ENCODE measurements at regions not wholly inside any gene's neighbourhood (a gene's known extent, or its start where the extent isn't known, plus 50 kb on each side); places are given as distances from the start of the nearest gene placed in this dataset.

DNA sequence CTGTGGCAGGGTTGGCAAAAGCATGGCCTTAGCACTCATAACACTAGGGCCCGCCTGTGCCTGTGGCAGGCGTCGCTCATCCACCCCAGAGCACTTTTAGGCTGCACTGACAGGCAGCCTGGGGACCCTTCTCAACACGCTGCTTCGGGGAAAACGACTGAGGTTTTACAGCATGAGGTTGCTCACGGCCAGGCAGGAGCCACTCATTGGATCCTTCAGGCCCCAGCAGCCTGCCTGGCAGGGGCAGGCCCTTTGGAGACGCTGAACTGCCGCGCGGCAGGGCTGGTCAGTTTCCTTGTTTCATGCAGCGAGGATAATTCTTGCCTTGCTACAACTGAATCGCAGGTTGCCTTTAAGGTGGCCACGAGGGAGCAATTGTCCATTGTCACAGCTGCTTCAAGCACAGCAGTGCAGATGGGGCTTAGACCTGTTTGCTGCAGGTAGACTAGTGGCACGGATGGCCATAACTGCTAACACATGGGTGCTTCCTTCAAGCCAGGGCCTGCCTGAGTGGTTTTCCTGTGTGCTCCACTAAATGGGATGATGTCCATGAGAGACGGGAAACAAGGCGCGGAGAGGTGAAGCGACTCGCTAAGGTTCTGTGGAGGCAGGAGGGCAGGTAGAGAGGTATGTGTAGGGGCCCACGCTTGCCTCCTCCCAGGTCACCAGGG, 49.9 kb upstream of the HS6ST1 start:
- Histone ChIP-seq H3K27ac (ENCODE audit: low read depth, low read length, severe bottlenecking) (no peak overlapping the region), H3K4me3 (ENCODE audit: extremely low read depth, insufficient read depth, low read length, poor library complexity, severe bottlenecking) (no peak overlapping the region), H3K4me1 (ENCODE audit: control insufficient read depth, insufficient read depth, low read length, poor library complexity, severe bottlenecking) (peaks cover 28% of the 10 kb centered on the region), H3K9me3 (ENCODE audit: control insufficient read depth, low read length) (no peaks in the 10 kb centered on the region), H3K36me3 (ENCODE audit: control insufficient read depth, insufficient read depth, low read length) (no peaks in the 10 kb centered on the region)
- 93 to 95% methylated on average over 20 to 21 of the region's 21 CpGs for WGBS, 2 experiments (ENCODE audit: insufficient coverage in 2 of 2)

DNA sequence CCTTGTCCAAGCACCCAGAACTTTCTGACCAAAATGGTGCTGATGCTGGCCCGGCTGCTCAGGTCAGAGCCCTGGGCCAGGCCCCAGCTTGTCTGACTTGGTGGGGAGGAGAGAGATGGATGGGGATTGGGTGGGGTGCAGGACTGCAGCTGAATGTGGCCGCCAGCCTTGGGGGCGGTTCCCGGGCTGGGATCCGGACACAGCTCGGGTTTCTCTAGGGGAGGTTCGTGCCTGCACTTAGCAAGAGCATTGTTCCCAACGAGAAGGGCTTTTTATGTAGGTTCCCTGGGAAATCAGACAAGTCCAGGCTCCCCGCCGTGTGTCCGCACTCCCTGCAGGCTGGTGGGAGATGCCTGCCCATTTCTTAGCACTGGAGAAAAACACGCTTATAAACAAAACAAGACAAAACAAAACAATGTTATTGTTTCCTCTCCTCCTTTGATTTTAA, 50.5 kb upstream of the HS6ST1 start:
- peak overlapping the region; percentile 82 for H3K27ac ChIP-seq (ENCODE audit: low read depth, low read length, severe bottlenecking)
- H3K36me3 ChIP-seq (ENCODE audit: control insufficient read depth, insufficient read depth, low read length), result no peaks in the 10 kb centered on the region
- WGBS, 2 experiments (ENCODE audit: insufficient coverage in 2 of 2), result 57 to 65% methylated on average over 8 to 12 of the region's 12 CpGs
- H3K4me3 ChIP-seq (ENCODE audit: extremely low read depth, insufficient read depth, low read length, poor library complexity, severe bottlenecking), result no peak overlapping the region
- H3K4me1 ChIP-seq (ENCODE audit: control insufficient read depth, insufficient read depth, low read length, poor library complexity, severe bottlenecking), result peaks cover 28% of the 10 kb centered on the region
- H3K9me3 ChIP-seq (ENCODE audit: control insufficient read depth, low read length), result no peaks in the 10 kb centered on the region

DNA sequence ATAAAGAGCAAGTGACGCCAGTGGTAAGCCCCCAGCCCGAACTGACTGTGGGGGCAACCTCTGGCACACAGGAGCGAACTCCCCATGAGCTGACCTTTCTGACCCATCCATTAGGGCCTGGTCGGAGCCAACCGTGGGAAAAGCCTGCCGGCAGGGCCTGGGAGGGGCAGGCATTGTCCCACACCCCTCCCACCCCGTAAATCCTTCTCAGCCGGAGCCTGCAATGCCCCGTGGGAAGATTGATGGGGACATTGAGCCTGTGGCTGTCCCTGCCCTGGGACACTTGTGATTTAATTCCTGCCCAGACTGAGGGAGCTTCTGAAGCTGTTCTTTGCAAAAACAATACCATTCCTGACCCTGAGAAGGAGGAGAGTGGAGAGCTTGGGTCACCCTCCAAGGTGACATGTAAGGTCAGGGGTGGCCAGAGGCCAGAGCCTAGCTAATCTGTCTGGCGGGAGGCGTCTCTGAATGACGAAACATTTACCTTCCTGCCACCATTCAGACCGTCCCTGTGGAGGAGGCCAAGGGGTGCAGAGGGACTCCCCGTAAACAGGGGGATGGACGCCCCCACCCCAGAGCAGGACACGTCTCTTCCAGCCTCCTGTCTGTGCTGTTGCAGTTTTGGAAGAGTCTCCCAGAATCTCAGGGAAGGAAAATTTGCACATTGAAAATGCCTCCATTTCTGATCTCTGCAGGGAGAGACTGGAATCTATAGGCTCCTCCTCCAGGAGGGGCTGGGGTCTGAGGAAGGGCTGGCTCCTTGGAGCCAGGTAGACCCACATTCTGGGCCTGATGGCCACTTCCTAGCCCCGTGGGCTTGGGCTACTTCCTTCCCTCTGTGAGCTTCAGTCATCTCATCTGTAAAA, 51.2 kb upstream of the HS6ST1 start:
- 76 to 89% methylated on average over 9 to 12 of the region's 17 CpGs for WGBS, 2 experiments (ENCODE audit: insufficient coverage in 2 of 2)
- Histone ChIP-seq H3K9me3 (ENCODE audit: control insufficient read depth, low read length) (no peaks in the 10 kb centered on the region), H3K4me3 (ENCODE audit: extremely low read depth, insufficient read depth, low read length, poor library complexity, severe bottlenecking) (no peak overlapping the region), H3K36me3 (ENCODE audit: control insufficient read depth, insufficient read depth, low read length) (no peaks in the 10 kb centered on the region), H3K4me1 (ENCODE audit: control insufficient read depth, insufficient read depth, low read length, poor library complexity, severe bottlenecking) (peaks cover 29% of the 10 kb centered on the region), H3K27ac (ENCODE audit: low read depth, low read length, severe bottlenecking) (peak overlapping the region; percentile 82)

DNA sequence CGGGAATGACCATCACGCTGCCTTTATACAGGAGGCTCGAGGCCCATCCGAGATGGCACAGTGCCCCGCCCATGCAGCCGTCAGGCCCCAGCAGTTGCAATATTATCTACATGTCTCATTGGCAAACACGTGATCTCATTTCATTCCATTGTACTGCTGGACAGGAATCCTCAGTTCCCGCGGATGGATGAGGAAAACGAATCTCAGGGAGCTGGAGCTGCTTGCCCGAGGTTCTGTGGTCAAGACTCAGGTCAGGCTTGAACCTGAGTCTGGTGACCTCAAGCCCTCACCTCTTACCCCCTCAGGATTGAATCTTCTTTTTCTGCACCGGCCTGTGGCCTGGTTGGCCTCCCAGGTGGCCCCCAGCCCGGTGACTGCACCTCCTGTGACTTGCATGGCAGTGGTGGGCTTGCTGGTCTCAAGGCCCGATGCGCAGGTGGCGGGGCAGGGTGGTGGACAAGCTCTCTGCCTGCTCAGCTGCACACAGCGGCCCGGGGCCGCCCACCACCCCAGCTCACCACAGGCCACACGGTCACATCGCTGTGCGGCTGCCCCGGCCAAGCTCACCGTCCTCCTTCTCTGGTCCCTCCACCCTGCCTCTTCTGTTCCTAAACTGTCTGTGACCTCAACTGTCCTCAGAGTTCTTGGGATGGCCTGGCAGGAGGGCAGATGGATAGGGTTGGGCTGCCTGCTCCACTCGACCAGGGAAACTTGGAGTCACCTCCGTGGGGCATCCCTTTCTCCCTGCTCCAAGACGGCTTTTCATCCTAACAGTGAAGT, 52.0 kb upstream of the HS6ST1 start:
- Histone ChIP-seq H3K4me3 (ENCODE audit: extremely low read depth, insufficient read depth, low read length, poor library complexity, severe bottlenecking) (no peak overlapping the region), H3K36me3 (ENCODE audit: control insufficient read depth, insufficient read depth, low read length) (no peaks in the 10 kb centered on the region), H3K4me1 (ENCODE audit: control insufficient read depth, insufficient read depth, low read length, poor library complexity, severe bottlenecking) (peaks cover 33% of the 10 kb centered on the region), H3K27ac (ENCODE audit: low read depth, low read length, severe bottlenecking) (peak overlapping the region; percentile 82), H3K9me3 (ENCODE audit: control insufficient read depth, low read length) (no peaks in the 10 kb centered on the region)
- WGBS, 2 experiments (ENCODE audit: insufficient coverage in 2 of 2), result 90% methylated on average over 16 to 21 of the region's 27 CpGs

DNA sequence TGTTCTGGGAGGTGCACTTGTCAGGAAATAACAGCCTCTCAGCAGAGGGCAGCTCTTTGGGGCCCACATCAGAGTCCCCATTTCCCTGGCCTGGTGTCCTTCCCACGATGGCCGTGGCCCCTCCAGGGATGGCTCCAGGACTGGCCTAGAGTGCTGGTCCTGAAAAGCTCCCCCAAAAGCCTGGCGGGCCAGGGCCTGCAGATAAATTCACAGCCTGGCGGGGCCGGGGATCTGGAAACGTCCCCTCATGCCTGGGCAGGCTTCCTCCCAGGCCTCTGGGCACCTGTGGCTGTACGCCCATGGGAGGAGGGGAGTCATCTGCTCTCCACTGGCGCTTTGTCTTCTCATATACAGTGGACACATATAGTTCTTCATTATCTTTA, 52.6 kb upstream of the HS6ST1 start:
- Histone ChIP-seq H3K4me3 (ENCODE audit: extremely low read depth, insufficient read depth, low read length, poor library complexity, severe bottlenecking) (no peak overlapping the region), H3K9me3 (ENCODE audit: control insufficient read depth, low read length) (no peaks in the 10 kb centered on the region), H3K36me3 (ENCODE audit: control insufficient read depth, insufficient read depth, low read length) (no peaks in the 10 kb centered on the region), H3K27ac (ENCODE audit: low read depth, low read length, severe bottlenecking) (no peak overlapping the region), H3K4me1 (ENCODE audit: control insufficient read depth, insufficient read depth, low read length, poor library complexity, severe bottlenecking) (peaks cover 33% of the 10 kb centered on the region)
- WGBS, 2 experiments (ENCODE audit: insufficient coverage in 2 of 2), result 84 to 94% methylated on average over 6 of the region's 8 CpGs

DNA sequence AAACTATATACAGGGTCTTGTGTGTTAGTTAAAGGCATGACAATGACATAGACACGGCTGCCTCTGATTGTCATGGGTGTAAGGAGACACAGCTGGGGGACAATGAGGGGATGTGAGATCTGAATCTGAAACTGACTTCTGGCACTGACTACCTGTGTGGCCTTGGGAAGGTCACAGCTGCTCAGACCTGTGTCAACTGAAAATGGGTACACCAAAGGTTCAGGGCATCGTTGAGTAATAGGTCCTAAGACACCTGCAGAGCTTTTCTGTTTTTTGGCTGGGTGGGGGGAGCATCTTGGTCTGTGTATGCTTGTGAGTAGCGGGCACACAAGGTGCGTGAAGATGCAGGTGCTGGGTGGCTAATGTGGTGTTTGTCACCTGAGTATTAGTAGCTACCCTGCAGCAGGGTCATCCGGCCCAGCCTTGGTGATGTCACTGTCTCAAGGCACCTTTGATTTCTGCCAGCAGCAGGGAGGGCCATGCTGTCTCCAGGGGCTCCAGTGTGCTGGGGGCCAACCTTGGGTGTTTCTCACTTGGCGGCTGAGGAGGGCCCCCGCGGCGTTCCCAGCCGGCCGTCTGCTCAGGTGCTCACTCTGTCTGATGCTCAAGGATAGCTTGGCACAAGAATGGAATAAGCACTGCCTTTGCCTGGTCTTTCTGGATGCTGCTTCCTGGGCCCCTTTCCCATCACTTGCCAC, 53.1 kb upstream of the HS6ST1 start:
- no peak overlapping the region for H3K27ac ChIP-seq (ENCODE audit: low read depth, low read length, severe bottlenecking)

DNA sequence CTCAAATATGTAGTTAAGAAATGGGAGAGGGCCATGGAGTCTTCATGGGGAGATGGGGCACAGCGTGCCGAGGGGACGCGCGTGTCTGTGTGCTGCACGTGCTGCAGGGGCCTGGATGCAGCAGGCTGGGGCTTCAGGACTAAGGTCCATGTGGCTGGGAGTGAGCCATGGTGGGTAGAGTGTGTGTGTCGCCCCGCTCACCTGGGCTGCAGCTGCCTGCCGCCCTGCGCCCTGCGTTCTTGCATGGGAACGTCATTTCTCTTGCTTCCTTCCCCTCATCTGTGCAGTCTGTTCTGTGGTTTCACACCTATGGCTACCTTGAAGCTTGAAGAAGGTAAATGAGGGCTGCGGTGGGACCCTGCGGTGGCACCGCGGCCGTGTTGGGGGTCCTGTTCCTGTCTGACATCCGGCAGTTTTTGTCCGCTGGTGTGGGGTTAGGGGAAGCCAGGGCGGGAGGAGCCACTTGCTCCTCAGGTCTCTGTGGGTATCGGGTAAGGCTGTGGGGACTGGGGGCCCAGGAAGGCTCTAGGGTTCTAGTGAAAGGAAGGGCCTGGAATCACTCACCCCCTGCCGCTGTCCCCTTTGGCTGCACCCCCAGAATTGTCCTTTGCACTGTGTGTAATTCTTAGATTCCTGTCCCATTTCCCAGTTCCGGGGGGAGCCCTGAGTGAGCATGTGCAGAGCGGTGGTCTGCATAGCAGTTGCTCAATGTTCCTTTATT, 54.1 kb upstream of the HS6ST1 start:
- Histone ChIP-seq H3K27ac (ENCODE audit: low read depth, low read length, severe bottlenecking) (no peak overlapping the region), H3K9me3 (ENCODE audit: control insufficient read depth, low read length) (no peaks in the 10 kb centered on the region), H3K4me1 (ENCODE audit: control insufficient read depth, insufficient read depth, low read length, poor library complexity, severe bottlenecking) (peaks cover 29% of the 10 kb centered on the region), H3K36me3 (ENCODE audit: control insufficient read depth, insufficient read depth, low read length) (no peaks in the 10 kb centered on the region), H3K4me3 (ENCODE audit: extremely low read depth, insufficient read depth, low read length, poor library complexity, severe bottlenecking) (no peak overlapping the region)
- WGBS, 2 experiments (ENCODE audit: insufficient coverage in 2 of 2), result 97 to 98% methylated on average over 10 to 24 of the region's 24 CpGs

More for the DNA sequence above, 53.1 kb upstream of the HS6ST1 start:
- no peaks in the 10 kb centered on the region for H3K36me3 ChIP-seq (ENCODE audit: control insufficient read depth, insufficient read depth, low read length)
- H3K9me3 ChIP-seq (ENCODE audit: control insufficient read depth, low read length), result no peaks in the 10 kb centered on the region
- peaks cover 30% of the 10 kb centered on the region for H3K4me1 ChIP-seq (ENCODE audit: control insufficient read depth, insufficient read depth, low read length, poor library complexity, severe bottlenecking)
- no peak overlapping the region for H3K4me3 ChIP-seq (ENCODE audit: extremely low read depth, insufficient read depth, low read length, poor library complexity, severe bottlenecking)
- 95 to 96% methylated on average over 11 of the region's 11 CpGs for WGBS, 2 experiments (ENCODE audit: insufficient coverage in 2 of 2)

DNA sequence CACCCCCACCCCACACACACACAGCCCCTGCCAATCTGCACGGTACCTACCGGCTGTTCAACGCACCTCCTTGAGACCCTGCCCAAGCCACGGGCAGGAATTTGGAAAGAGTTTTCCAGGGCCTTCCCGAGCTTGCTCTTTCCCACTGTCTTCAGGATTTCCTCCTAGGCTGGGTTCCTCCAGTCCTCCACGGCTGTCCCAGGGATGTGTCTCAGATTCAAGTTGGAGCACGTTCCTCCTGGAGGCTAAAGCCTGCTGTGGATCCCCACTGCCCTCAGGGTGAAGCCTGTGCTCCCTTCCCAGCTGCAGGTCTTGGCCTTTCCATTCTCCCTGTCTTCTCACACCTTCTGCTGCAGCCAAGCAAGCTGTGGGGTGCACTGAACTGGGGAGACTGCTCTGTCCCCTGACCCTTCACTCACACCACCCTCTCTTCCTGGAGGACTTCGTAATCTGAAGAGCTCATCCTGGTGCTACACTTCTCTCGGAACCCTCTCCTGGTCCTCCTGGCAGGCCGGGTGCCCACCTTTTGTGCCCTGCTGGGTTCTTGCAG, 54.9 kb upstream of the HS6ST1 start:
- no peaks in the 10 kb centered on the region for H3K9me3 ChIP-seq (ENCODE audit: control insufficient read depth, low read length)
- WGBS, 2 experiments (ENCODE audit: insufficient coverage in 2 of 2), result 94 to 95% methylated on average over 7 to 8 of the region's 10 CpGs
- no peaks in the 10 kb centered on the region for H3K36me3 ChIP-seq (ENCODE audit: control insufficient read depth, insufficient read depth, low read length)
- H3K4me3 ChIP-seq (ENCODE audit: extremely low read depth, insufficient read depth, low read length, poor library complexity, severe bottlenecking), result no peak overlapping the region
- H3K4me1 ChIP-seq (ENCODE audit: control insufficient read depth, insufficient read depth, low read length, poor library complexity, severe bottlenecking), result peaks cover 30% of the 10 kb centered on the region
- no peak overlapping the region for H3K27ac ChIP-seq (ENCODE audit: low read depth, low read length, severe bottlenecking)

DNA sequence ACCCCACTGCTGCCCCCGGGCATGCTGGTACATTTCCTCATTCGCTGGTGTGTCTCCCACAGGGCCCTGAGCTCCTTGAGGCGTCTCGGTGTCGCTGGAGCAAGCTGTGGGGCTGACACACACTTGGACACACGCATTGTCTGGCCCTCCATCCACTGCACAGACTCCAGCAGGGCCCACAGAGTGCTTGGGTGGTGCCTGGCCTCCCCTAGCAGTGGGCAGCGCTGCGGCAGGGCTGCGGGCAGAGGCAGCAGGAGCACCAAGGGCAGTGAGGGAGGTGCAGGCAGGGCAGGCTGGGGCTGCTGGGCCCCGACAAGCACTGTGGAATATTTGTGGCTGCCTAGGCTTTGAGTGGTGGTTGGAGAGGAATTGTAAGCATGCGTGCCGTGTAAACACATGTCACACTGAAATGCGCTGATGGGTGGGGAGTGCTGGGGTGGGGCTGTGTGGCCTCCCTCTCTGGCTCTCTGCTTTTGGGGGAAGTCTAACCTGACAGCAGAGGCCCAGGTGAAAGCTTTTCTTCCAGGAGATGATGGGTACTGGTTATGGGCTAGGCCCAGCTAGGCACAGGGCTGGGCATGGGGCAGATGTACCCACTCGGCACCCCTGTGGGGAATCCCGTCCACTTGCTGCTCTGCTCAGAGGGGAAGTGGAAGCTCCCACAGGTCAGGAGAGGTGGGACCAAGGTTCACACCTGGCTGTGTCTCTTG, 55.5 kb upstream of the HS6ST1 start:
- Histone ChIP-seq H3K4me3 (ENCODE audit: extremely low read depth, insufficient read depth, low read length, poor library complexity, severe bottlenecking) (no peak overlapping the region), H3K9me3 (ENCODE audit: control insufficient read depth, low read length) (no peaks in the 10 kb centered on the region), H3K27ac (ENCODE audit: low read depth, low read length, severe bottlenecking) (peak overlapping the region; percentile 16), H3K36me3 (ENCODE audit: control insufficient read depth, insufficient read depth, low read length) (no peaks in the 10 kb centered on the region), H3K4me1 (ENCODE audit: control insufficient read depth, insufficient read depth, low read length, poor library complexity, severe bottlenecking) (peaks cover 31% of the 10 kb centered on the region)
- WGBS, 2 experiments (ENCODE audit: insufficient coverage in 2 of 2), result 87 to 90% methylated on average over 14 to 15 of the region's 15 CpGs
